Activated CD4-positive, alpha-beta T cell treated with anti-CD3 and anti-CD28 coated beads, Interleukin-2, amount 50 U/mL, for 16 hours (primary cell): ENCODE measurements at regions not wholly inside any gene's neighbourhood (a gene's known extent, or its start where the extent isn't known, plus 50 kb on each side); places are given as distances from the start of the nearest gene placed in this dataset.

Experiments used
- DNase-seq: peaks from one replicate; pipeline ENCODE4 v3.0.0-alpha.2; 2020

DNA sequence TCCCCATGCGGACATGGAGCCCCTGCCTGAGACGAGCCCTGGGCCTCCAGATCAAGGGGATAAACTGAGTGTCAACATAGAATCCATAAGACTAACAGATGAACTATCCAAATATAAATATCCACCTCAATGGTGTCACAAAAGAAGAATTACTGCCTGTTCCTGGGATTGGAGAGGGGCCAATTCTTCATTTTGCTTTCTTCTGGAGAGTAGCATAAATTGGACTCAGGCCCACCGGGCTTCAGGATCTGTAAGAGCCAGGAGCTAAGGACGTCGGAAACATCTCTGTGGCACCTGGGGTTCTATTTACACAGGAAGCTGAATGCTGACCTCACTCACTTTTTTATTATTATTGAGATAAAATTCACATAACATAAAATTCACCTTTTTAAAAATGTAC is 408.2 kb upstream of the CCDC196 start:
- no peak for DNase-seq

DNA sequence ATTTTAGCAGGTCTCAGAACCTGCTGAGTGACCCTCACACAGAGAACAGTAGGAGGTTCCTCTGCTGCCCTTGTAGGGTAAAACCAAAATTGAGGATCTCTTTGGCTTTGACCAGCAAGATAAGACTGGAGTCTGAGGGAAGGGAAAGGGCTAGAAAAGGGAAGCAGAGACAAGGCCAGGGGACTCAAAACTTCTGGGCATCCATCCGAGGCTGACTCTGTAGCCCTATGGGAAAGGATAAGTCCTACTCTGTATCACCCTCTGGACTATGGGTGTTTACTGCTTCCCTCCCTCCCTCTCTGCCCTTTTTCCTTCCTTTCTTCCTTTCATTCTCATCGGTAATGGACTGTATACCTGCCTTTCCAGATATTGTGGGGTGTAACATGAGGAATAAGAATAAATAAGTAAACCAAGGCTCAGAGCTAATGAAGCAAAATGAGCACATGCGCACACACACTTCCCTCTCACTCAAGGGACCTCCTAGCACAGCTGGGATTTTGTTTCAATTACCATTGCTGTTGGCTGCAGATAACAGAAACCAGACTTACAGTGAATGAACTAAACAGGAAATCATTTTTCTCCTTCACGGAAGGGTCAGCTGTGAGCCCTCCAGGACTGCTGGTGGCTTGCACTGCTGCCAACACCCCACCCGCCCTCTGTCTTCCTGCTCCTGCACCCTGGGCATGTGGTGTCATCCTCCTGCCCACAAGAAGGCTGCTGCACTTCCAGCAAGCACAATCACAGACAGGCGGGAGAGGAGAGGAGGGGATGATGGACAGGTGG is 404.4 kb upstream of the CCDC196 start:
- DNase-seq: no peak

DNA sequence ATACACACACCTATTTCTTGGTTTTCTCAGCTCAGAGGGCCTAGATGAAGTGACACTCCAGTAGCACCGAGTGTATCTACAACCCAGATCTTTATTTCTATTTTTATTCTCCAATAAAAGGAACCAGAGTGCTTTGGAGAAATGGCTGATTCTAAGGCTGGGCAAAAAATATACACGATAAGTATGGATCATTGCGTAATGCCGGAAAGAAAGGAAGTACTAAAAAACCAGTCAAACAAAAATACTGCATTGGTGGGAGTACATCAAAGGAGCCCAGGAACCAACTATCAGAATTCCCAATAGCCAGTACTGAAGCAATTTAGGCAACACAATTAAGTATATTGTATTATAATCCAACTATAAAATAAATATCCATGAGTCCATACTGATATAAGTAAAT is 400.9 kb upstream of the CCDC196 start:
- no peak for DNase-seq

DNA sequence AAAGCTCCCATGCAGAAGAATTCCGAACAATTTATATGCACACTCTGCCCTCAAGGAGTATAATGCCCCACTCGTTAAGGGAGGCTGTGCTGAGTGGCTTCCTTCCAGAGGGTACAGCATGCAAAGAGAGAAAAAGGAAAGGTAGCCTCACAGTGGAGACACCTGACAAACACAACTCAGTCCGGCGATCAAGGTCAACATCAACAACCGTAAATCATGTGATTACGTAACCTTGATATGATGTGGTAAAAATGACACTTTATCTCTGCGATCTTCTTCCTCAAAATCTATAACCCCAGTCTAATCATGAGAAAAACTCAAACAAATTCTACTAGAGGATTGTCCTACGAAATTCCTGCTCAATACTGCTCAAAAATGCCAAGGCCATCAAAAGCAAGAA is 400.5 kb upstream of the CCDC196 start:
- no peak for DNase-seq

DNA sequence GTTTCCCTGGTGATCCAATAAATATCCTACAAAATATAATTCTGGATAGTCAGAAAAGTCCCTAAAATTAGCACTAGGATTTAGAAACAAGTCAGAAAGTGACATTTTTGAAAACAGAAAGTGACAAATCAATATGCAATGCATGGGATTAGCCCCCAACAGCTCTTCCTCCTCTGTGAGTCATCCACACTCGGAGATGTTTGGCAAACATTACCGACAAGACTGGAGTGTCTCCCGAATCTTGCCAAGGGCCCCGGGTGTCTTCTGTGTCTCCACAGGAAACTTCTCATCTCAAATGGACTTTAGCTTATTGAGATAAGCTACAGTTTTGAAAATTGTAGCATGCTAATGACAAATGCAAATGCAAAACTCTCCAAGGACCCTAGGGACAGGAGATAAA is 398.9 kb upstream of the CCDC196 start:
- no peak for DNase-seq

DNA sequence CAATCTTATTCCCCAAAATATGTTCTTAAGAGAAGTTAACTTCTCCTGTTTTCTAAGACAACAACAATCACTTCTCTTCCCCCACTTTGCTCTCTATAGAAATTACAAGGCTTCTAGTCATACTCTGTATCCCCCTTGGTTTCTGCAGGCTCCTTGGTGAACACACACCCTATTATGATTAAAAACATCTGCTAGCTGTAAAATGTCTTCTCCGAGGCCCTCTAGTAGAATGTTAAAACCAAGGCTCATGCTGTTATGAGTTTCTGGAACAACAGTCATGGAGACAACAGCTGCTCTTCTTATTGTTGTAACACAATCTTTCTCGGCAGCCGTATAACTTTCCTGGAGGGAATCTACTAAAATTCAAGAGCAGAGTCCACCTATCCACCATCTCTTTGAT is 397.5 kb upstream of the CCDC196 start:
- no peak for DNase-seq

DNA sequence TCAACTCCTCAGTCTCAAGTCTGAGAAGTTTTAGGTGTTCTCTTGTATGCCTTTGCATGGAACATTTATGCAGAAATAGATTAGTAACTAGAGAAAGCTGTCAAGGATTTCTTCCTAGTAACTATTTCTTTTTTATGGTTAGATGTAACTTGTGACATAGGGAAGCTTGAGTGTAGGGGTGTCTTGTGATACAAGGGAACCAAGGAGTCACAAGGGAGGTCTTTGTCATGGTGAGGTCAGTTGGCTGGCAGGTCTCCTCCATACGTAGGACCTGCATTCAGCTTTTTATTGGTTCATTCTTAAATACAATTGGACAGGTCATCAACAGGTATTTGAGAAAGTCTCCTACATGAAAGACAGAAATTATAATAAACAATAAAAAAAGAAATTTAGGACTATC is 394.0 kb upstream of the CCDC196 start:
- no peak for DNase-seq

DNA sequence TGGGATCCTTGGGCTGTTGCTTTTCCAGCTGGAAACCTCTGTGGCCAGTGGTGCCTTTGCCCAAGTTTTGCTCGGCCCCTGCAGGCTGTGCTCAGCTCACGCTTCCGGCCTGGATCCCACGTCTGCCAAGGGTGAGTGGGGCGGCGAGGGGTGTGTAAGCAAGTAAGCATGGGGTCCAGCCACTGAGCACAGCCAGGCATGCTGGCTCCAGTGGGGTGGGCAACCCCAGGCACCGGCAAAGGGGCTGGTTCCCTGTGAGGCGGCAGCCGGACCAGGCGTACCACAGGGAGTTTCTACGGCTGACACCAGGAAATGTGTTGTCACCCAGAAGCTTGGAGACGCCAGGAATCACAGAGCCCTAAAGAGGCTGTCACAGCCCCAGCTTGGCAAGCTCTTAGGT is 393.4 kb upstream of the CCDC196 start:
- DNase-seq: no peak

DNA sequence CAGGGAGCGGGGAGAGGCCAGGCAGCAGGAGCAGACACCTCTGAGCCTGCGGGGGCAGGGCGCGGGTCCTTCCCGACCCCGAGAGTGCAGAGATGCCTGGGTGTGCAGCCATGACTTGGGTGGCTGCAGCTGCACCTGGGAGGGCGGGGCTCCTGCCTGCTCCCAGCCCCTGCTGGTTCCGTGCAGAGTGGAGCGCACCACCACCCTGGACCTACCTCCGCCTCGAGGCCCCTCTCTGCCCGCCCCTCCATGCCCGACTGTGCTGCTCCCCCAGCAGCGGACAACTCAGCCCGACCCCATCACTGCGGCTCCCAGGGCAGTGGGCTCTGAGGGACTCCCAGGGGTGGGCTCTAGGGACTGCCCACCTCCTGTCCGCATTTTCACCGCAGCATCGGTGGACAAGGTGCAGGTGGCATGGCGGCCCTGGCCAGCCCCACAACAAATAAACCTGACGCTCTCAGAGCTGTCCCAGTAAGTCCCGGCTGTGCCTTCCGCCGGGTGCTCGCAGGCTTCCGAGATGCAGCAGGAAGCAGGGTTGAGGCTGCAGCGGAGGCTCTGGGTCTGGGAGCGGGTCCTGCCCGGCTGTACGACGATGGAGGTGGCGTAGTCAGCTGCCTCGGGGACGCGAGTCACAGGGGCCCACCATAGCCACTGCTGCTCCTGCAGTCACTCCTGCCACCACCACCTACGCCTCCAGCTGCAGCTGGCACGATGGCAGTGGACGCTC is 392.0 kb upstream of the CCDC196 start:
- no peak for DNase-seq

DNA sequence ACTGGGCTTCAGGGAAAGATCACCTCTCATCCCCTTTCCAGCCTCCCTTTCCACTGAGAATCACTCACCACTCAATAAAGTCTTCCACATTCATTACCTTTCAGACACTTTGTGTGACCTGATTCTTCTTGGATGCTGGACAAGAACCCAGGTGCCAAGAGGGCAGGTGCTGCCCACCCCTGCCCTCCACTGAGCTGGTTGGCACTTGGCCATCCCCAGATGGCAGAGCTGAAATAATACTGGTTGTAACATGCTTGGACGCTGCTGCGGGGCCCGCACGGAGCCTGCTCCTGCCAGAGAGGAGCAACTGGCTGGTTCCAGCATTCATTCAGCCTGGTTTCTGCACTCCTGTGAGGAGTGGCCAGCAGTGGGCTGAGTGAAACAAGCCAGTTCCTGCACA is 386.7 kb upstream of the CCDC196 start:
- DNase-seq: no peak

DNA sequence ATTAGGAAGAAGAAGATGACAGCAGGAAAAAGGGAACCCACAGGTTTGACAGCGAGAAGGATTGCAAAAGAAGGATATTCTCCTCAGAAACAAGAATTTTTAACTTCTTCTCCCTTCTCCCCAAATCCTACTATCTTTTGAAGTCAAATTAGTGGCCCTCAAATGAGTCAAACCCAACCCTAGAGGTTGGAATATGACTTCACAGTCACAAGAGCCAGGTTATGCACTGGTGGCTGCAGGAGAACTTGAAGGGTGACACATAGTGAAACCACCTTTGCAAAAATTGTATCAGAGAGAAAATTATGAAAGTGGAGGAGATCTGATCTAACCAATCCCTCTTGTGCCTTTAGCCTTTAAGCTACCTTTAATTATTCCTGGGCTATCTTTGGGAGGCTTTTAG is 386.2 kb upstream of the CCDC196 start:
- peak; percentile 76 for DNase-seq

DNA sequence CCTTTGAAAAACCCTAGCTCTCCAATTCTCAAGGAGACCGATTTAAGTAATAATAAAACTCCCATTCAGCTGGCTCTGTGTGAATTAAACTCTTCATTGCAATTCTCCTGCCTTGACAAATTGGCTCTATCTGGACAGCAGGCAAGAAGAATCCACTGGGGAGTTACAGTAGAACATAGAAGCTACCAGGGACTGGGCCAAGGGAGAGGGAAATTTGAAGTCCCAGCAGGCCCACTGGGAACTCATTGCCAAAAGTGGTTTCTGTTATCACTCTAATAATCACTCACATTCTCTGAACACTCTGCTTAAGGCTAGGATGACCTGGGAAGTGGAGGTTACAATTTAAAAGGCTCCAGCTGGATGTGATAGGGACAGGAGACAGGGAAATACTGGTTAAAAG is 384.5 kb upstream of the CCDC196 start:
- DNase-seq: no peak

DNA sequence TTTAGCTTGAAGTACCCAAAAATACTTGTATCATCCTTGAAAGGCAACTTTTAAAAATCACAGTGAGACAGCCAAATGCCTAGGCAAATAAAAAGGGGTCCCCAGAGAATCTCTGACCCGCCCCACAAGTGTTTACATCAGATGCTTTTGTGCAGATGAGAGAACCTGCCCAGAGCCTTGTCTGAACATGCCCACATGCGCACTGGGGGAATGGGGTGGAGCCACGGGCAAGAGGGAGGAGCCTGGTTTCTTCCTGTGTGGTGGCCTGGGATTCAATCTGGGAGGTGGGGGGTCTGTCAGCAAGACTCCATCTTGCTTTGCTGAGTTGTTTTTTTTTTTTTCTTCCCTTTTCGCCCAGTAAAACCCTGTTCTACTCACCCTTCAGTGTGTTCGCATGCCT is 381.7 kb upstream of the CCDC196 start:
- DNase-seq: no peak

DNA sequence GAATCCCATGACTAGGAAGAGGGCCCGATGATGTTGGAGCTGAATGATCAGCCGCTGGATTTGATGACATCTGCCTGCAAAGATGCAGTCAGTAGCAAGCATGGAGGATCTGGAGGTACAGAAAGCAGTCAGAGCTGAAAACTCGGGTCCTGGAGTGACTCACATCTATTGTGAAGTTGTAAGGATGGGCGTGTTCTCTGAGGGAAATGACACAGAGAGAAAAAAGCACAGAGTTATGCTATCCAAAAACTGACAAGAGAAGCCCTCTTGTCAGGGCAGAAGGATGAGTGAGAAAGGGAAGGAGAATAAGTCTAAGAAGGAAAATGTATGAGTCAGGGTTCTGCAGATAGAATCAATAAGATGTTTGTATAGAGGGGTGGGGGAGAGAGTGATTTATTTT is 380.4 kb upstream of the CCDC196 start:
- peak; percentile 68 for DNase-seq

DNA sequence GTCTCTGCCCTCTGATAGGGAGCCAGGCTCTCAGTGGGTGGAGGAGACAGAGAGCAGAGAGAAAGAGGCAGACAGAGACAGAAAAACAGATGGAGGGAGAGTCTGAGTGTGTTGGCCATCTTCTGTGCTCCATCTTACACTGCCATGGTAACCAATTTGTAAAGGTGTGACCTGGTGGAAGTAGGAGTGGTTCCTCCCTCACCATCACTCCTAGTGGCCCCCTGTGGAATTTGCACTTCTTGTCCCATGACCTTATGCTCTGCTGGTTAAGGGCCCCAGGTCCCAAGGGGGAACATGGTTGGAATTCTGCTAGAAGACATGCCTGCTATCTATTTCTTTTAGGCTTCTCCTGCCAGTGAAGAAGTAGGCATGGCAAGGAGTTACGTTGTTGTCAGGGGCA is 376.7 kb upstream of the CCDC196 start:
- no peak for DNase-seq

DNA sequence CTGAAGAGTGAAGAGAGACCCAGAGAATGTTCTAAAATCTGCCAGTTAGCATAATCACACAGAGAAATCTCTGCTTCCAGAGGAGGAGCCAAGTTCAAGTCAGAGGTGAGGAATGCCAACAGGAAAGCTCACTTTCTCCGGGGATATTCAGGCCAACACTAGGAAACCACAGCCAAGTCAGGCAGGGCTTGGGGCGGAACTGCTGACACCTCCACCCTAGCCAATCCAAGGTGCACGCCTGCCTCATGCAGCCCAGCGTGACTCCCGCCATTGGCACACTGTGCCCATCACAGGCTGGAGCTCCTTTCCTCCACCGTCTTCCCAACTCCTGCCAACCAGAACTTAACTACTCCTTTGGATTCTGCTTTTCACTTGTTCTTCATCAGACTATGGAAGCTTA is 374.3 kb upstream of the CCDC196 start:
- no peak for DNase-seq

DNA sequence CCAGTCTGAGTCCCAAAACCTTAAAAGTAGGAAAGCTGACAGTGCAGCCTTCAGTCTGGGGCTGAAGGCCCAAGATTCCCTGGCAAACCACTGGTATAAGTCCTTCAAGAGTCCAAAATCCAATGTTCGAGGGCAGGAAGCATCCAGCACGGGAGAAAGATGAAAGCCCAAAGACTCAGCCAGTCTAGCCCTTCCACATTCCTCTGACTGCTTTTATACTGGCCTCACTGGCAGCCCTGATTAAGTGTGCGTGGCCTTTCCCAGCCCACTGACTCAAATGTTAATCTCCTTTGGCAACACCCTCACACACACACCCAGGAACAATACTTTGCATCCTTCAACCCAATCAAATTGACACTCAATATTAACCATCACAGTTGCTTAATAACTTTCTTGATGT is 372.1 kb upstream of the CCDC196 start:
- DNase-seq: no peak

DNA sequence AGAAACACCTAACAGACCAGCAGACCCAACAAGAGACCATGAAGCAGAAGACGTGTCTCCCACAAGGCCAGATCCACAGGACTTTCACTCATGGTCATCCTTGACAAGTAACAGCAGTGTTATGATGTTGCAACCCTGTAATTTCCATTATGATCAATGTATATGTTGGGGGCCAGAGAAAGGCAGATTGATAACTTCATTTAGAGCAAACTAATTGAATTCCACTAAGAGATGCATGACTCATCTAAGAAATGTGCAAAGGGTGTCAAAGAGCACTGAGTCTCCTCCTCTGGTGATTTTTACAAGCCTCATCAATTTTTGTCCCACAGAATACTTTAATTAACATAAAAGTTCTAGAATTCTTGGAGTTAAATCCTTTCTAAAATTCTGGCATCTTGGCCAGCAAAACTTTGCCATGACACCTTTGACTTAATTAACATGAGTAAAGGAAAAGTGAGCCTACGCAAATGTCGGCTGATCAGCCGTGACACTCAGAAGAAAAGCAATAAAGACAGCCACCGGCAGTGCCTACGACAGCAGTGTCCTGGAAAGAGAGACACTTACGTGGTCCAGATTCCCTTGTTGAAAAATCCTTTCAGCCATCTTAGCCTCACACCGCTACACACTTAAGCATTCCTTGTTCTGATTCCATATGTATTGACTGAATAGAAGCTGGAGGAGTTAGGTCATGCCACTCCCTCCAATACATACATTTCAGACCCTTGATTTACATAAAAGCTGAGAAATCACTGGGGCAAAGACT is 370.2 kb upstream of the CCDC196 start:
- DNase-seq: no peak

DNA sequence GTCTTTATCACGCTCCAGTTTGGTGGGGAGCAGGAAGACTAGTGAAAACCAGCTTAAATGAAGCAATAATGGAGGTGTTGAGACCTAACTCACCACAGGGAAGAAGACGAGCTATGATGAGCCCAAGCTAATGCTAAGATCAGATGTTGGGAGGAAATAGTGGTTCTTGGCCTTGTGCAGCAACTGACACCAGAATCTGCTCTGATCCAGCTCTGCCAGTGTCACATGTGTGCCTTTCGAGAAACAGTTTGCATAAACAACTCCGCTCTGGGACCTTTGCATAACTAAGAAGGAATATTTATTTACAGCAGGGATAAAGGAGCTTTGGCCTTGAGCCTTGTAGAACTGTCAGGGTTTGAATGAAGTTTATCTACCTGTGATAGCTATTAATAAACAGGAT is 369.4 kb upstream of the CCDC196 start:
- DNase-seq: no peak

DNA sequence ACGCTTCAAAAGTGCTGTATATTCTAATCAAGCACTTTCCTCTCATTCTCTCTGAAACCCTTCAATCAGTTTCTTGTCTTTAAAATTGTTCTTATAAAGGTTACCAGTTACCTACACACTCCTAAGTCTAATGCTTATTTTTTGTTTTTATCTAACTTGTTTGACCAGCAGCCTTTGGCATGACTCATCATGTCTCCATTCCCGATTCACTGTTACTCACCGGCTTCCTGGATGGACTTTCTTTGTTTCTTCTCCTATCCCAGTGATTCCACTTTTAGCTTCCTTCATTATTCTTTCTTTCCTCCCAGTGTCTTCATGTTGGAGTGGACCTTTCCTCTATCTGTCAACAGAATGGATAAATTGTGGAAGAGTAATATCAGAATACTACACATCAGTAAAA is 368.6 kb upstream of the CCDC196 start:
- no peak for DNase-seq

DNA sequence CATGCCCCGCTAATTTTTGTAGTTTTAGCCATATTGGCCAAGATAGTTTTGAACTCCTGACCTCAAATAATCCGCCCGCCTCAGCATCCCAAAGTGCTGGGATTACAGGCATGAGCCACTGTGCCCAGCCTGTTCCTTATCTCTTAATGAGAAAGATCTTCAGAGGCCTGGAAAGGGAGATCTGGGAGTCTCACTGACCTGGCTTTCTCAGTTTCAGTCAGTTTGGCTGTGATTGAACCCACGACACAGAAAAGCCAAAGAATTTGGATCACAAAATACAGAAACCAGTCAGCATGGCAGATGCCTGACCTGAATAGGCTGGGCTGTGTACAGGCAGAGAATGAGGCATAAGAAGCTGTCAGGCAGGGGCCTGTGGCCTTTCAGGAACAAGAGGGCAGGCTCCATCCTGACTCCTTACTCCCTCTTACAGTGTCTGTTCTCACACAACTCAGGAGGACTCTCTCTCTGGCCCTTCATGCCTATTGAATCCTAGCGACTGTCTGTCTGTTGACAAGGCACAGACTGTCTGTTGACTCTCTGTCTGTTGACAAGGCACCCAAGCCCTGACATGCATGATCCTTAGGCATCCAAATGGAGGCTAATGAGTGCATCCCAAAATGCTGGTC is 366.5 kb upstream of the CCDC196 start:
- DNase-seq: no peak

DNA sequence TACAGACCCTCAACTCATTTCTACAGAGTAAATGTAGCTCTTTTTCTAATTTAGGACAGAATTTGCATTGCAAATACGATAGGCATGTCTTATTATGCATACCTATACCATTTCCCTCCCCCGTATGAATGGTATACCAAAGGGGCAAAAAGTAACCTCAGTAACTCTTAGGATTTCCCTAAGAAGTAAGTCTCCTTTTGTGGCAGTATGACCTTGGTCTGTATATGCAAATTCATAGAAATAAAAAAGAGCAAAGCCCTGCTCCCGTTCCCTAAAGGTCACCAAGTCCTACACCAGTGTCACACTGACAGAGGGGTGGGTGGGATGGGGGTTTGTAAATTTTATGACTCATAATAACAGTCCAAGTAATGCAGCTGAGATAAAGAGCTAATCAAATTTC is 365.8 kb upstream of the CCDC196 start:
- no peak for DNase-seq

DNA sequence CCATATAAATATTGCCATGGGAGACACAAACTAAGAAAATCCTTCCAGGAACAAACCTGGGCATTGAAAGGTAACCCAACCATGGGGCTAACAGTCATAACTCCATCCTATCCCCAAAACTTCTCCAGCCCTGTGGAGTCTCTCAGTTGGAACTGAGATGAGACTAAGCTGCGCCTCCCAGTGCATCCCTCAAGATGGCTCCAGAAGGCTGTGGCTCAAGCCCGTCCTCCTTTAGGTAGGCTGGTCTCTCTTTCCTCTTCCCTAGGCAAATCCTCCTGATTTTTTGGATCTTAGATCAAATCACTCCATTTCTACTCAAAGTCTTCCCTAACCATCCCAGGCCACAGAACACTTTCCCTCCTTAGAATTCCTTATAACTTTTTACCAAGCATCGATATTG is 364.3 kb upstream of the CCDC196 start:
- DNase-seq: no peak

DNA sequence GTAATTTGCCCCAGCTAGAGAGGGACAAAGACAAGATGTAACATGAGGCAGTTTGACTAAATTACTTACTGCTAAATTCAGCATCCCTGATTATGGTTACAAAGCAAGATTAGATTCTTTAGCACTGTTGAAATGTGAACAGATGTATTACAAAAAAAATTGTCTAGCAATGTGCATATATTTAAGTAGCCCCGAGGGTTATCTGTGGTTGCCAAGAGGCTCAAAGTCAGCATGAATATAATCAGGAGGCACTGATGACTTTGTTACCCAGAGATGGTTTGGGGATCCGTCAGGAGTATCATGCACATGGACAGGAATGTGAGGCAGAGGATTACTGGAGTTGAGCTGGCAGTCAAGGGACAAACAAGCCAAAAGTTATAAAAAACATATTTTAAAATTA is 356.9 kb upstream of the CCDC196 start:
- no peak for DNase-seq
